GM23338 (cell line): ENCODE measurements at regions not wholly inside any gene's neighbourhood (a gene's known extent, or its start where the extent isn't known, plus 50 kb on each side); places are given as distances from the start of the nearest gene placed in this dataset.

Experiments used
- EZH2 ChIP-seq: fragments of 200-600 bp; sonication (generic); IDR thresholded peaks from one replicate; pipeline ENCODE4 v1.8.0; 2017; ENCODE audit warnings: antibody characterized with exemption, mild to moderate bottlenecking, low read depth; ENCODE audit not compliant: unreplicated experiment
- JUNB ChIP-seq: IDR thresholded peaks from one replicate; pipeline ENCODE4 v1.6.1; 2016; ENCODE audit warnings: antibody characterized with exemption; ENCODE audit not compliant: unreplicated experiment
- TF ChIP-seq, protein P1 (sequence below), 2 experiments: fragments of 200-600 bp in 1 of 2; sonication (generic) in 1 of 2; conservative IDR thresholded peaks; 2 replicates each; pipeline versions ENCODE4 v1.5.1 to v1.6.1; 2016 to 2017; ENCODE audit warnings: antibody characterized with exemption in 2 of 2, low read depth in 2 of 2, mild to moderate bottlenecking in 2 of 2, moderate library complexity in 1 of 2
- TF ChIP-seq, protein P2 (sequence below): IDR thresholded peaks from one replicate; pipeline ENCODE4 v1.6.1; 2018; ENCODE audit warnings: antibody characterized with exemption; ENCODE audit not compliant: unreplicated experiment

- TF ChIP-seq, protein P1, sequence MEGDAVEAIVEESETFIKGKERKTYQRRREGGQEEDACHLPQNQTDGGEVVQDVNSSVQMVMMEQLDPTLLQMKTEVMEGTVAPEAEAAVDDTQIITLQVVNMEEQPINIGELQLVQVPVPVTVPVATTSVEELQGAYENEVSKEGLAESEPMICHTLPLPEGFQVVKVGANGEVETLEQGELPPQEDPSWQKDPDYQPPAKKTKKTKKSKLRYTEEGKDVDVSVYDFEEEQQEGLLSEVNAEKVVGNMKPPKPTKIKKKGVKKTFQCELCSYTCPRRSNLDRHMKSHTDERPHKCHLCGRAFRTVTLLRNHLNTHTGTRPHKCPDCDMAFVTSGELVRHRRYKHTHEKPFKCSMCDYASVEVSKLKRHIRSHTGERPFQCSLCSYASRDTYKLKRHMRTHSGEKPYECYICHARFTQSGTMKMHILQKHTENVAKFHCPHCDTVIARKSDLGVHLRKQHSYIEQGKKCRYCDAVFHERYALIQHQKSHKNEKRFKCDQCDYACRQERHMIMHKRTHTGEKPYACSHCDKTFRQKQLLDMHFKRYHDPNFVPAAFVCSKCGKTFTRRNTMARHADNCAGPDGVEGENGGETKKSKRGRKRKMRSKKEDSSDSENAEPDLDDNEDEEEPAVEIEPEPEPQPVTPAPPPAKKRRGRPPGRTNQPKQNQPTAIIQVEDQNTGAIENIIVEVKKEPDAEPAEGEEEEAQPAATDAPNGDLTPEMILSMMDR (conservative IDR thresholded peaks at IDR 0.05; ENCODE audit: low read depth in 2 of 2): no peak
- TF ChIP-seq, protein P2, sequence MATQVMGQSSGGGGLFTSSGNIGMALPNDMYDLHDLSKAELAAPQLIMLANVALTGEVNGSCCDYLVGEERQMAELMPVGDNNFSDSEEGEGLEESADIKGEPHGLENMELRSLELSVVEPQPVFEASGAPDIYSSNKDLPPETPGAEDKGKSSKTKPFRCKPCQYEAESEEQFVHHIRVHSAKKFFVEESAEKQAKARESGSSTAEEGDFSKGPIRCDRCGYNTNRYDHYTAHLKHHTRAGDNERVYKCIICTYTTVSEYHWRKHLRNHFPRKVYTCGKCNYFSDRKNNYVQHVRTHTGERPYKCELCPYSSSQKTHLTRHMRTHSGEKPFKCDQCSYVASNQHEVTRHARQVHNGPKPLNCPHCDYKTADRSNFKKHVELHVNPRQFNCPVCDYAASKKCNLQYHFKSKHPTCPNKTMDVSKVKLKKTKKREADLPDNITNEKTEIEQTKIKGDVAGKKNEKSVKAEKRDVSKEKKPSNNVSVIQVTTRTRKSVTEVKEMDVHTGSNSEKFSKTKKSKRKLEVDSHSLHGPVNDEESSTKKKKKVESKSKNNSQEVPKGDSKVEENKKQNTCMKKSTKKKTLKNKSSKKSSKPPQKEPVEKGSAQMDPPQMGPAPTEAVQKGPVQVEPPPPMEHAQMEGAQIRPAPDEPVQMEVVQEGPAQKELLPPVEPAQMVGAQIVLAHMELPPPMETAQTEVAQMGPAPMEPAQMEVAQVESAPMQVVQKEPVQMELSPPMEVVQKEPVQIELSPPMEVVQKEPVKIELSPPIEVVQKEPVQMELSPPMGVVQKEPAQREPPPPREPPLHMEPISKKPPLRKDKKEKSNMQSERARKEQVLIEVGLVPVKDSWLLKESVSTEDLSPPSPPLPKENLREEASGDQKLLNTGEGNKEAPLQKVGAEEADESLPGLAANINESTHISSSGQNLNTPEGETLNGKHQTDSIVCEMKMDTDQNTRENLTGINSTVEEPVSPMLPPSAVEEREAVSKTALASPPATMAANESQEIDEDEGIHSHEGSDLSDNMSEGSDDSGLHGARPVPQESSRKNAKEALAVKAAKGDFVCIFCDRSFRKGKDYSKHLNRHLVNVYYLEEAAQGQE: no peak
- no peak for TF ChIP-seq EZH2
- TF ChIP-seq JUNB: no peak
These were observed 658.3 kb upstream of the WWC1 start for GRCh38 chr5:167633114-167633513.
